ENCODE measurements at regions not wholly inside any gene's neighbourhood (a gene's known extent, or its start where the extent isn't known, plus 50 kb on each side); places are given as distances from the start of the nearest gene placed in this dataset.
"Not testable (repeated sequence)": the region's sequence is repeated elsewhere in the genome, so short reads cannot be mapped to it uniquely, and the experiment has no call there.

- no peak for DNase-seq
These were observed 288.6 kb downstream of the NEBL start for GRCh38 chr10:20608503-20608902.

DNA sequence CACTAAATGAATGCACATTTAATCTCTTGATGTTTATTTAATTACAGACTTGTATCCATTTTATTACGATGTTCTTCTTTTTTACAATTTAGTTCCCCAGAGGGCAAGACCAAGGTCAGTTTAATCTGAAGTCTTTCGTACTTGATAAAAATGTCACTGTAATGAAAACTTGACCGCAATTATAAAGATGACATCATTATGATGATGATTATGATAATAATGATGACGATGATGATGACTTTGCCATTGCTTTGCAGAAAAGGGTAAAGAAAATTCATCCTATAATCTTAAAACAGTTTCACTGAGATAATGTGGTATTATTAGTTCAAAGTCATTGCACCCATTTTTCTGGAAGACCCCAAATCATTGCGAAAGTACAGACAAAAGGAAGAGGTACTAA lies 290.1 kb downstream of the NEBL start:
- DNase-seq: no peak

DNA sequence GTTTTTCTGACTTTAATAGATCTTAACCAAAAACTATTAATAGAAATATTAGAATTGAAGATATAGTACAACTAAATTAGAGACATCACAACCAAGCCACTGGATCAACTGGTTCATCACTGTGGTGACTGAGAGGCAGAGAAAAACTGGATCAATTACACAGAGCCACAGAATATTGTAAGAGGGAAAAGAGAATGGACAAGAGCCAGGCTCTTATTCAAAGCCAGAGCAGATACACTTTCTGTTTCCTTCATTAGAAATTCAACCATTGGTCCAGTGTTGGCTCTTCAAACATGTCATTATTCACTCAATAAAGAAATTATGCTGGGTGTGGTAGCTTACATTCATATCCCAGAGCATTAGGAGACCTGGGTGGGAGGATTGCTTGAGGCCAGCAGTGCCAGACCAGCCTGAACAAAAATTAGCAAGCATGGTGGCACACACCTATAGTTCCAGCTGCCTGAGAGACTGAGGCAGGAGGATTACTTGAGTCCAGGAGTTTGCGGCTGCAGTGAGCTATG lies 295.1 kb downstream of the NEBL start:
- no peak for DNase-seq

DNA sequence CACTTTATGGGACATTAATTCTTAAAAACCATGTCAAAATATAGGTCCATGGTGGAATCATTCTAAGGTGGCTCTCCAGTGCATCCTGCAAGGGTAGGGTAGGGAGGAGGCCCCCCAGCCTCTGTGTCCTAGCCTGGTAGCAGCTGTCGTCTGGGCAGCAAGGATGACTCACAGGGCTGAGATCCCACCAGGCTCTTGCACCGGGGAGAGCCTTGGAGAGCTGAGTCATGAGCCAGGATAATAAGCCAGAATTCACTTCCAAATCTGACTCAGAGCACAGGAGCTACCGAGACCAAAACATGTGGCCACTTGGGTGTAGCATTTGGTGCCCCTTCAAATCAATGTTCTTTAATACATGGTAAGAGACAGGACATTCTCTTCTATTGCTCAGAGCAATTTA lies 298.5 kb downstream of the NEBL start:
- DNase-seq: peak; percentile 0

DNA sequence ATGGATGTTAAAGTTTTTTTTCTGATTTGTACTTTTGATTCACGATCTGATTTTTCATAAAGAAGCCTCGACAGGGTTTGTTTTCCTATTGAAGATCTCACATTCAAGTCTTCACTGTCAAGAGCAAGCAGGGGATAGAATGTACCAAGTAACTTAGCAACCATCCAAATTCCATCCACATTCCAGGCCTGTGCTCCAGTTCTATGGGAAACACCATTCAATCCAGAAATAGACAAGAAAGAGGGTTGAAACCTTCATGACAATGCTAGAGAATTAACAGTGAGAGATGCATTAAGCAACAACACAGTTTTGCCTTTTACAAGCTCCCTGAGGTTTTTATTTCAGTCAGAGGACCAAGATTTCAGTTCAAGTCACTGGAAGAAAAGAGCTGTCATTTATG lies 300.2 kb downstream of the NEBL start:
- DNase-seq: no peak

- no peak for DNase-seq
These were observed 300.9 kb downstream of the NEBL start for GRCh38 chr10:20596065-20596755.

DNA sequence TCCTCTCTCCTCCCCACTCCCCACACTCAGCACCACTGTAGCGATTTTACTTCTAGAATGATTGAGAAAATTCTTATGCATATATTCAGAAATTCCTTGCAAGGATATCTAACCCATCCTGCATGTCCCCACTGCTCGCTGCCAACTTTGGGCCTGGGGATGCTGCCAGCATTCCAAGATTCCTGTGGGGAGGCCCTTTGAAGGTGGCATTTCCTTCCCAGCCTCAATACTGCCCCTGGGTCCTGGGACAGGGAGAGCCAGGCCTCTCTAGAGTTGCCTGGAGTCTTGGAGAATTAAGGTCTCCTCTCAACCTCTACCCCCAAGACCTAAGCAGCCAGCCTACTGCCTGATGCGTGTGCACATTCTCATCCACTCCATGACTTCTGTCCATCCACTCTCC lies 303.5 kb downstream of the NEBL start:
- DNase-seq: no peak

DNA sequence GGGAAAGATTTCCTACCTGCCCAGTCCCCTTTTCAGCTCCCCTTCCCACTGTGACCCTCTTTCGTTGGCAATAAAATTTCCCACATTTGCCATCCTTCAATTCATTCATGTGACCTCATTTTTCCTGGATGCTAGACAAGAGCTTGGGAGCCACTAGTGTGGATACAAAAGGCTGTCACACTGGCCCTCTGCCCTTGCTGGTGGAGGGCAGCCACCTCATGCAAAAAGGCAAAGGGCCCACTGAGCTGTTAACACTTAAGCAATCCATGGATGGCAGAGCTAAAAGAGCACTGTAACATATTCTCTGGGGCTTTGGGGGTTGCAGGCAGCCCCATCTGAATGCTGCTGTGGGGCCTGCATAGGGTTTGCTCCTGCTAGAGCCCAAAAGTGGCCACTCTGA lies 315.1 kb downstream of the NEBL start:
- no peak for DNase-seq

DNA sequence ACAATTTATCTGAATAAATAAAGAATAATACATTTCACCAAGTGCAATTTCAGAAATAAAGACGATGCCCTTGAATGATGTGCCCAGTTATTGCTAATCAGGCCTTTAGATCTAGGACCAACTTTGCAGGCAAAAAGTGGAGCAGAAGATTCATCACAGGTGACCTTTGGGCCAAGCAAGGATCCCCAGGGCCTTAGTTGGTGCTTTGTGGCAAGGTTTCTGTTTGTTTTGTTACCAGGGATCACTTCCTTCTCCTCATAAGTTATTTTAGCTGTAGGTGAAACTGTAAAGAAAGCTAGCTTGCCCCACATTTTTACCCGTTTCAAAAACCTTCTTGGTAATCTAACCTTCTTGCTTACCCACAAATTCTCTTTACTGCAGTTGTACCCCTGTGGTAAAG lies 323.2 kb downstream of the NEBL start:
- DNase-seq: no peak

DNA sequence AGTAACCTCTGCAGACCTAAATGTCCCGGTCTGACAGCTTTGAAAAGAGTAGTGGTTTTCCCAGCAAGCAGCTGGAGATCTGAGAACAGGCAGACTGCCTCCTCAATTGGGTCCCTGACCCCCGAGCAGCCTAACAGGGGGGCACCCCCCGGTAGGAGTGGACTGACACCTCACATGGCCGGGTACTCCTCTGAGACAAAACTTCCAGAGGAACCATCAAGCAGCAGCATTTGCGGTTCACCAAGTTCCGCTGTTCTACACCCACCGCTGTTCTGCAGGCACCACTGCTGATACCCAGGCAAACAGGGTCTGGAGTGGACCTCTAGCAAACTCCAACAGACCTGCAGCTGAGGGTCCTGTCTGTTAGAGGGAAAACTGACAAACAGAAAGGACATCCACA lies 341.1 kb downstream of the NEBL start:
- DNase-seq: not testable (repeated sequence)

DNA sequence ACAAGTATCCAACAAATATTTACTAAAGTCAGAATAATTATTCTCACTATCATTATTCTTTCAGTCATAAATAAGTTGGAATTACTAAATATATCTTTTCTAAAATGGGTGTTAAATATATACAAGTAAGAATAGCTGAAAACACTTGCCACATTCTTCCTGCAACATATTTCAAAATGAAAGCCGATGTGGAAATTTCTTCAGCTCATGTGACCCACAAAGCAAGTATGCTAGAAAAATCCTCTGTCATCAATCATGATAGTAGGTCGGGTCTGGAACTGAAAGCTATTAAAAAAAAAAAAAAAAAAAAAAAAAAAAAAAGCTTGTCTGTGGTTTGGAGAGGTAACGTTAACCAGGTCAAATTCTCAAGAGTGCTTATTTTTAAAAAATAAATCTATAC lies 344.7 kb downstream of the NEBL start:
- DNase-seq: no peak

- no peak for DNase-seq
These were observed 345.4 kb downstream of the NEBL start for GRCh38 chr10:20551761-20552160.

- no peak for DNase-seq
These were observed 360.9 kb downstream of the NEBL start for GRCh38 chr10:20535897-20536881.

- DNase-seq: not testable (repeated sequence)
These were observed 365.7 kb downstream of the NEBL start for GRCh38 chr10:20531241-20531883.

GRCh38 chr10:20521186-20521585 lies 375.9 kb downstream of the NEBL start:
- no peak for DNase-seq

- no peak for DNase-seq
These were observed 381.5 kb downstream of the NEBL start for GRCh38 chr10:20515654-20516053.

- no peak for DNase-seq
These were observed 384.5 kb downstream of the NEBL start for GRCh38 chr10:20512631-20513030.

DNA sequence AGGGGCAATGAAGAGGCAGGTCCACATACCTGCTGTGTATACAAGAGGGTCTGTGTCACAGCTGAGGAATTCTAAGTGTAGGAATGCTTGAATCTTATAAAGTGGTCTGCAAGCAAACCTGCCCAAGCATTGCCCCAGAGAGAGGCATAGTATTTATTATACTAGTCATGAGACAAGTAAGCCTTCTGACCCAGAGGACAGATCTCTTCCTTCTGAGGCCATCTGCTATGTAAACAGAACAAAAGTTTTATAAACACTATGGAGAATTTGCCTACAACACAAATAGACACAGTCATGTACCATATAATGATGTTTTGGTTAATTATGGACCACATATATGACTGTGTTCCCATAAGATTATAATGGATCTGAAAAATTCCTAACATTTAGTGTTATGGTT lies 388.2 kb downstream of the NEBL start:
- no peak for DNase-seq

DNA sequence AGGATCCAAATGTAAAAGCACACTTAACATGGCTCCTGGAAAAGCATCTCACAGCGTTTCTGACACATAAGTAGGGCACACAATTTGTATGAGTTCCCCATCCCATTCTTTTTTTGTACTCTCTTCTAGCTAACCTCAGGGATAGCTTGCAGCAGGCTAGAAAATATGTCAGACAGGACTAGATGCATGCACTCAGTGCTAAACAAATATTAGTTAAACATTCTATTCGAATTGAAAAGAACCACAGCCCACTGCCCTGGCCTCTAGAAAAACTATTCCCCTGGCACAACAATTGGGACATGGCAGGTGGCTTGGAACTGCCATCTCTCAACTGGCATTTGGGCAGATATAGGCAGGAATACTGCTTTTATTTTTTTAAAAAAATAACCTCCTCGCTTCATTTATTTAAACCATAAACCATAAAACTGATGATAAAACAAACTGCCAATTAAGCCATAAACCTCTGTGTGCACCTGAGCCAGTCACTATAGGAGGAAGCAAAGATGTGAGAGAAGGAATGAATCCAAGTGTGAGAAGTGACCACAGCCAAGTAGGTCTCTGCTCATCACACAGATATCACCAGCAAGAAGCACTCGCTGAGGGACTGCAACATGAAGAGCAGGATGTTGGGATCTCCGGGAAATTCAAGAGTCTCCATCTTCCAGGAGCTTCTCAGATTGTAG lies 394.1 kb downstream of the NEBL start:
- no peak for DNase-seq

GRCh38 chr10:20494474-20494873 lies 402.6 kb downstream of the NEBL start:
- no peak for DNase-seq

DNA sequence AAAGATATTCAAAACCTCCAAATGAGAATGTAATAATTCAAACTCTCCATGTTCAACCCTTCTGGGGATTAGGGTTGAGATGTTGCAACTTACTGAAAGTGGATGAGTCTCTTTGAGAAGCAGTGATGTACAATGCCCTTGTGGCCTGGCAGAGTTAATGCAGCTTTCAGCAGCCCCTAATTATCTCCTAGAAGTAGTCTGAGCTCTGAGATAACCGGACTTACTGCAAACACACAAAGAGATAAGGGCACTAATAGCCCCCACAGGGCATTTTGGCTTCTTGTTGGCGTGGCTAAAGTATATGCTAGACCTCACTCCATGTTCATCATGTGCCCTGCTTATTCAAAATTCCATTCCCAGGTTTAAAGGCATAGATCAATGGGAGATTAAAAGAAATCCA lies 404.7 kb downstream of the NEBL start:
- DNase-seq: no peak

DNA sequence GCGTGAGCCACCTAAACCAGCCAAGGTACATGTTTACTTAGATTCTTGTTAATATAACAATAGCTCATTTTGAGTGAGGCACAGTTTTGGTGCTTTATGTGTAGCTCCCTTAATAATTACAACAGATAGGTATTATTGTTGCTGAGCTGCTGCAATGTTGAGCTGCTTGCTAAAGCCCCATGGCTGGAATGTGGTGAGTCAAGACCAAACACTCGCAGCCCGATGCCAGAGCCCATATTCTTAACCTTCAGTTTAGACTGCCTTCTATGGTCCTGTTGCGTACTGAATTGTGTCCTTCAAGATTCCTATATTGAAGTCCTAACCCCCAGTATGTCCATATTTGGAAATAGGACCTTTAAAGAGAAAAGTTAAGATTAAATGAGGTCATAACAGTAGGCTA lies 407.1 kb downstream of the NEBL start:
- no peak for DNase-seq

- DNase-seq: no peak
These were observed 410.3 kb downstream of the NEBL start for GRCh38 chr10:20486791-20487190.
